PC-3 (cell line): ENCODE measurements at regions not wholly inside any gene's neighbourhood (a gene's known extent, or its start where the extent isn't known, plus 50 kb on each side); places are given as distances from the start of the nearest gene placed in this dataset.

ENCODE experiments used
- ATAC-seq: fragments of 200-7000 bp; cut with Tn5 transposase; 2 replicates; pipeline ENCODE4 v1.9.1; 2020; ENCODE audit warnings: mild to moderate bottlenecking, moderate library complexity
- BruUV-seq: library from RNA; stranded (reverse); fragments of 400-500 nt; replicated peaks from 2 replicates; lab custom pipeline; 2021; lab: Mats Ljungman, UMichigan
- CTCF ChIA-PET: fragments of 300-600 bp; sonication (Branson Sonifier 250); formaldehyde crosslinking; loops from one replicate; lab custom pipeline; 2022; ENCODE audit warnings: antibody characterized with exemption; lab: Charles Lee
- POLR2A ChIA-PET: fragments of 300-600 bp; sonication (Branson Sonifier 250); formaldehyde crosslinking; loops from one replicate; lab custom pipeline; 2022; ENCODE audit warnings: antibody characterized with exemption; ENCODE audit not compliant: unreplicated experiment; lab: Charles Lee
- DNase-seq: peaks from one replicate; pipeline ENCODE4 v3.0.0-alpha.2; 2015
- H2AFZ ChIP-seq: fragments of 300-600 bp; sonication (generic); 2 replicates; pipeline ENCODE4 v1.6.0; 2016; ENCODE audit warnings: antibody characterized with exemption, low read length
- H3F3A ChIP-seq: fragments of 300-600 bp; sonication (generic); one replicate; pipeline ENCODE4 v1.6.0; 2017; ENCODE audit warnings: antibody characterized with exemption, low read length, control low read depth, mild to moderate bottlenecking; ENCODE audit not compliant: unreplicated experiment
- H3K27ac ChIP-seq: fragments of 300-600 bp; sonication (generic); 2 replicates; pipeline ENCODE4 v1.5.1; 2016; ENCODE audit warnings: mild to moderate bottlenecking, low read length
- H3K27me3 ChIP-seq: fragments of 300-600 bp; sonication (generic); 2 replicates; pipeline ENCODE4 v1.6.1; 2016; ENCODE audit warnings: low read length, mixed read lengths
- H3K36me3 ChIP-seq: fragments of 300-600 bp; sonication (generic); 2 replicates; pipeline ENCODE4 v1.6.1; 2016; ENCODE audit warnings: low read depth, mixed run types, low read length, mixed read lengths
- H3K4me1 ChIP-seq: fragments of 300-600 bp; sonication (generic); 2 replicates; pipeline ENCODE4 v1.5.1; 2016; ENCODE audit warnings: low read length; ENCODE audit not compliant: insufficient read depth
- H3K4me2 ChIP-seq: fragments of 300-600 bp; sonication (generic); 2 replicates; pipeline ENCODE4 v1.6.0; 2016; ENCODE audit warnings: low read length
- H3K4me3 ChIP-seq: fragments of 300-600 bp; sonication (generic); 2 replicates; pipeline ENCODE4 v1.5.1; 2016; ENCODE audit warnings: mild to moderate bottlenecking, low read length, mixed read lengths
- H3K79me2 ChIP-seq: fragments of 300-600 bp; sonication (generic); 2 replicates; pipeline ENCODE4 v1.6.1; 2017; ENCODE audit warnings: low read length, mixed read lengths
- H3K9ac ChIP-seq: fragments of 300-600 bp; sonication (generic); 2 replicates; pipeline ENCODE4 v1.6.0; 2016; ENCODE audit warnings: mild to moderate bottlenecking, low read length
- H3K9me2 ChIP-seq: fragments of 300-600 bp; sonication (generic); replicated peaks from 2 replicates; pipeline ENCODE4 v1.6.1; 2016; ENCODE audit warnings: mixed run types, low read length, mixed read lengths
- H3K9me3 ChIP-seq: fragments of 300-600 bp; sonication (generic); 2 replicates; pipeline ENCODE4 v1.6.1; 2016; ENCODE audit warnings: low read length, mixed read lengths
- H4K20me1 ChIP-seq: fragments of 300-600 bp; sonication (generic); 2 replicates; pipeline ENCODE4 v1.6.1; 2016; ENCODE audit warnings: low read length, mixed read lengths
- EZH2 ChIP-seq: fragments of 300-600 bp; sonication (generic); IDR thresholded peaks from one replicate; pipeline ENCODE4 v1.6.1; 2017; ENCODE audit warnings: antibody characterized with exemption, mild to moderate bottlenecking, low read length; ENCODE audit not compliant: unreplicated experiment
- EZH2phosphoT487 ChIP-seq: fragments of 300-600 bp; sonication (generic); IDR thresholded peaks from 2 replicates; pipeline ENCODE4 v1.6.1; 2018; ENCODE audit warnings: mild to moderate bottlenecking, antibody characterized with exemption, low read length, borderline replicate concordance
- intact Hi-C: fragments of 100-400 bp; cut with micrococcal nuclease; formaldehyde crosslinking; loops from 2 replicates; pipeline ENCODE4 v1.9.0; 2023
- TF ChIP-seq, protein P1 (sequence below): fragments of 300-600 bp; sonication (generic); conservative IDR thresholded peaks from 2 replicates; pipeline ENCODE4 v1.5.1; 2017; ENCODE audit warnings: antibody characterized with exemption, low read depth, mild to moderate bottlenecking, low read length

DNA sequence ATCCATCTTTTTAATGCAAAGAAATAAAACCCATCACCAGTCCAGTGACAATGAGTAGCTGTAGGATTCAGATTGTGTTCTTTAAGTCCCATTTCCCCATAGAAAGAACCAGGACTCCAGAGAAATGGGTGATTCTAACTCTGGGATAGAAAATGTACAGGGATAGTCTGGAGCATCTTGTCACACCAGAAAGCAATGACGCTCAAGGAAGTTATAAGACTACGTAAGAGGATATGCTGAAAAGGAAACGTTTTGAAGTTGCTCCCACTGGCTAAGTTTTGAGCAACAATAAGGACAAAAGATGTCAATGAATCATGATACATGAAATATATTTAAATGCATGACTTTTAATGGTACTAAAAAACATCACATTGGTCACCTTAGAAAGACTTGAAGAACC is 360.1 kb downstream of the DLEU7 start:
- Histone ChIP-seq H3F3A (no peaks in the 10 kb centered on the region), H3K36me3 (no peaks in the 10 kb centered on the region), H3K9ac (no peak overlapping the region), H3K27ac (no peak overlapping the region), H3K27me3 (no peaks in the 10 kb centered on the region), H3K9me3 (no peaks in the 10 kb centered on the region), H3K9me2 (no peaks in the 10 kb centered on the region), H2AFZ (no peak overlapping the region), H4K20me1 (no peaks in the 10 kb centered on the region), H3K4me1 (no peaks in the 10 kb centered on the region), H3K79me2 (no peaks in the 10 kb centered on the region), H3K4me2 (no peak overlapping the region), H3K4me3 (no peak overlapping the region)
- no peak for DNase-seq
- intact Hi-C loops = no loop called here
- ChIA-PET POLR2A (no interaction called here), CTCF (no interaction called here)
- TF ChIP-seq EZH2phosphoT487 = no peak
- no peak for TF ChIP-seq EZH2
- TF ChIP-seq, protein P1, sequence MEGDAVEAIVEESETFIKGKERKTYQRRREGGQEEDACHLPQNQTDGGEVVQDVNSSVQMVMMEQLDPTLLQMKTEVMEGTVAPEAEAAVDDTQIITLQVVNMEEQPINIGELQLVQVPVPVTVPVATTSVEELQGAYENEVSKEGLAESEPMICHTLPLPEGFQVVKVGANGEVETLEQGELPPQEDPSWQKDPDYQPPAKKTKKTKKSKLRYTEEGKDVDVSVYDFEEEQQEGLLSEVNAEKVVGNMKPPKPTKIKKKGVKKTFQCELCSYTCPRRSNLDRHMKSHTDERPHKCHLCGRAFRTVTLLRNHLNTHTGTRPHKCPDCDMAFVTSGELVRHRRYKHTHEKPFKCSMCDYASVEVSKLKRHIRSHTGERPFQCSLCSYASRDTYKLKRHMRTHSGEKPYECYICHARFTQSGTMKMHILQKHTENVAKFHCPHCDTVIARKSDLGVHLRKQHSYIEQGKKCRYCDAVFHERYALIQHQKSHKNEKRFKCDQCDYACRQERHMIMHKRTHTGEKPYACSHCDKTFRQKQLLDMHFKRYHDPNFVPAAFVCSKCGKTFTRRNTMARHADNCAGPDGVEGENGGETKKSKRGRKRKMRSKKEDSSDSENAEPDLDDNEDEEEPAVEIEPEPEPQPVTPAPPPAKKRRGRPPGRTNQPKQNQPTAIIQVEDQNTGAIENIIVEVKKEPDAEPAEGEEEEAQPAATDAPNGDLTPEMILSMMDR = no peak
- BruUV-seq = no TSS peak
- ATAC-seq = no peak

DNA sequence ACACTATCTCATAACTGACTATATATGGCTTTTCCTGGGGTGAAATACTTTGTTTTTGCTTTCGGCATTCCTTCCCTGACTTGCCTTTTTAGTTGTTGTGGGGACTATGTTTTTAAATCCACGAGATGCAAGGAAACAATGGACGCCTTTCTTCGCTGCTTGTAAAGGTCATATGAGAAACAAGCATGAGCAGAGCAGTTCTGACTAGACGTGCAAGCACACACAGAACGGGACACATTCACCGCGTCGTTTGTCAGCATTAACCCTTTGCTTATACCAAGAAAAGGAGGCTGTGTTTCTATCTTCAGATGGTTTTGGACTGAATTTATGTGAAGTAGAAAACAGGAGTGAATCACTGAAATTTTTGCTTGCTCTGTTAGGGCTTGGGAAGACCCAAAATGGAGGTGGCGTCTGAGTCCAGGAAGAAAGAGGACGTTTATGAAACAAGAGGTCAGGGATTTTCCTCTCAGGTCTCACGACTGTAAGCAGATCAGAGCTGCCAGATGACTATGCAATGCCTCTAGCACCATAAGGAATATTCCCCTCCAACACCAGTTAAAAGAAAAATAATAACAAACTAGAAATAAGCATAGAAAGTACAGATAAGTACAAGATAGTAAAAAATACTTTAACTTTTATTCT is 358.9 kb downstream of the DLEU7 start:
- Histone ChIP-seq H3K9me2 (no peaks in the 10 kb centered on the region), H4K20me1 (no peaks in the 10 kb centered on the region), H3K9ac (no peak overlapping the region), H3K27ac (no peak overlapping the region), H3K4me2 (no peak overlapping the region), H3K27me3 (no peaks in the 10 kb centered on the region), H3K36me3 (no peaks in the 10 kb centered on the region), H3K4me1 (no peaks in the 10 kb centered on the region), H2AFZ (no peak overlapping the region), H3K79me2 (no peaks in the 10 kb centered on the region), H3K4me3 (no peak overlapping the region), H3K9me3 (no peaks in the 10 kb centered on the region), H3F3A (no peaks in the 10 kb centered on the region)
- intact Hi-C loops = no loop called here
- ChIA-PET CTCF (no interaction called here), POLR2A (no interaction called here)
- BruUV-seq = no TSS peak
- no peak for DNase-seq
- TF ChIP-seq EZH2 (no peak), EZH2phosphoT487 (no peak)
- TF ChIP-seq, protein P1 = no peak
- ATAC-seq = no peak
